IPS-NIHi7 (cell line): ENCODE measurements at regions not wholly inside any gene's neighbourhood (a gene's known extent, or its start where the extent isn't known, plus 50 kb on each side); places are given as distances from the start of the nearest gene placed in this dataset.
"Not testable (repeated sequence)": the region's sequence is repeated elsewhere in the genome, so short reads cannot be mapped to it uniquely, and the experiment has no call there.

Experiments
- DNase-seq: peaks from one replicate; pipeline ENCODE4 v3.0.0; 2012; ENCODE audit warnings: mixed read lengths; ENCODE audit errors: extremely low spot score

DNA sequence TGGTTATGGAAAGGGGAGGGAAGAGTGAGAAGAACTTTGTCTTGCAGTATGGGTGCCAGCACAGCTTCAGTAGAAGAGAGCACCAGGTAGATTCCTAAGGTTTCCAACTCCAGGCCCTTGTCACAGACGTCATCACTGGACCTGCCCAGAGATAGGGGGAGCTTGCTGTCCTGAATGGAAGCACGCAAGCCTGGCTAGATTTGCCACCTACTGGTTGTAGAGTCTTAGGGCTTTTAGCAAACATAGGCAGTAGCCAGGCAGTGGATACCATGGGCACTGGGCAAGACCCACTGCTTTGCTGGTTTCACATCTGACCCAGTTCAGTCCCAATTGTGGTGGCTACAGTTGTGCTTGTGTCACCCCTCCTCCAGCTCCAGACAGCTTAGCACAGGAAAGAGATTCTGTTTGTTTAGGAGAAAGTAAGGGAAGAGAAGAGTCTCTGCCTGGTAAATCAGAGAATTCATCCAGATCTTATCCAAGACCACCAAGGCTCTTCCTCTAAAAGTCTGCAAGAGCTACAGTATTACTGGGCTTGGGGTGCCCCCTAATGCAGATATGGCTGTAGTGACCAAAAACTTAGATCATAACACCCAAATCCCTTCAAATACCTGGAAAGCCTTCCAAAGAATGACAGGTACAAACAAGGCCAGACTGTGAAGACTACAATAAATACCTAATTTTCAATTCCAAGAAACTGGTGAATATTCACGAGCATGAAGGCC lies 158.9 kb downstream of the HINT1 start:
- DNase-seq, result no peak

DNA sequence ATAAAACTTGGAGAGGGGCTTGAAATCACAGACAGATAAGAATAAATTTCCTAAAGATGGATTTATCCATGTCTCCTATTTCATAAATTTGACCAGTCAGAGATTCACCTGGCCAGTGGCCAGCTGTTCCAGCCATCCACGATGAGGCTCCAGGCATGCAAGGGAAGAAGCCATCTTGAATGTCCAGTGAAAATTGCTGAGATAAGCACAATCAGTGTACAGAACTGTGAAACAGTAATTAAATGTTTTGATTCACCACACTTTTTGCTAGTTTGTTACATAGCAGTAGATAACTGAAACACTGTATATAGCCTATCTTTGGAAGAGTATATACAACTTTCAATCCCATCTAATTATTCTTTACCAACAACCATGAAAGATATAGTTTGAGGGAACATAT lies 163.5 kb downstream of the HINT1 start:
- no peak for DNase-seq

DNA sequence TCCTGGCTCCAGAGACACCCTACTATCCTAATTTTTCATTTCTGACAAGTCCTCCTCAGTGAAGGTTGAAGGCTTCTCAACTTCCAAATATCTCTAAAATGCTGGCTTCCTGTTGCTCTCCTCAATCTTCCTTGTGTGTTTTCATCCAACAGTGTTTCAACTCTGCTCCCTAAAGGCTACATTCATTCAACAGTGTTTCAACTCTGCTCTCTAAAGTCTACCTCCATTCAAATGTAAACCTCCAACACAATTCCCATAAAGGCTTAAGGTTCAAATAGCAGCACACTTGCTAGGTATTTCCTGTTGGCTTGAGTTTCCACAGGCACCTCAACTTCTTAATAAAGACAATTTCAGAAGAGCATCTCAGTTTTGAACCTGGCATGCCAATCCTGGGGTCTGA lies 164.8 kb downstream of the HINT1 start:
- no peak for DNase-seq

DNA sequence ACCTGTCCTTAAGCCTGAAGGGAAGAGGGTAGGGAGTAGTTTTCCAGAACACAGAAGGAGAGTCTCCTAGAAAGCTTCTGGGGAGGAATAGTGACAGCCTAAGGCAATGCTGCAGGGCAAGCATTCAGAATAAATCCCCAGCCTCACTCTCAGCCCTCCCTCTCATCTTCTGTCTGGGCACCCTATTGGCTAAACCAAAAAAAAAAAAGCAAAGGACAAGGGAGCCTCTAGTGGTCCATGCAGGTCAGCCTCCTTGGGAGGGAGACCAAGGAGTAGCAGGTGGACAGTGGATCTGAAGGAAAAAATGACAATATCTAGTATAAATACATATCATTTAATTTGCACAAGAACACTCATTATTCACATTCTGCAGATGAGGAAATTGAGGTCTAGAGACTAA lies 168.3 kb downstream of the HINT1 start:
- DNase-seq, result not testable (repeated sequence)

DNA sequence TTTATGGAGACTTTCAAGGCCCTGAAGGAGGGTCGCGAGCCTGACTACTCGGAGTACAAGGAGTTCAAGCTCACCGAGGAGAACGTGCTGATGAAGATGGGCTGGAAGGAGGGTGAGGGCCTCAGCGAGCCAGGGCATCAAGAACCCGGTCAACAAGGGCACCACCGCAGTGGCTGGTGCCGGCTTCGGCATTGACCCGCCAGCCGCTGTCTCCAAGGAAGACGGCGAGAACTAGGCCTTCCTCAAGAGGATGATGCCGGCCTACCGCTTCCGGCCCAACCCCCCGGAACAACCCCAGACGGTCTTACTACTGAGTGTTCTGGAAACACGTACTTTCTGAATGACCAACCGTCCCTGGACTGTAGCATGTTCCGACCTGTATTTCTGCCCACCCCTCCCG lies 169.2 kb downstream of the HINT1 start:
- no peak for DNase-seq

DNA sequence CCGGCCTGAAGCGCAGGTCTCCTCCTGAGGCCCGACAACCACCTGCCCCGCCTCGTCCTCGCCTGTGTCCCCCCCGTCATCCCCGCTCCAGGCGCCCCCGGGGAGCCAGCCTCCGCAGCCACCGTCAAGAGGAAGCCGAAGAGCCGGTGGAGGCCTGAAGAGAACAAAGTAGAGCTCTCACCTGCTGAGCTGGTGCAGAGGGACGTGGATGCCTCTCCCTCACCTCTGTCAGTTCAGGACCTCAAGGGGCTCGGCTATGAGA lies 169.9 kb downstream of the HINT1 start:
- DNase-seq, result no peak

DNA sequence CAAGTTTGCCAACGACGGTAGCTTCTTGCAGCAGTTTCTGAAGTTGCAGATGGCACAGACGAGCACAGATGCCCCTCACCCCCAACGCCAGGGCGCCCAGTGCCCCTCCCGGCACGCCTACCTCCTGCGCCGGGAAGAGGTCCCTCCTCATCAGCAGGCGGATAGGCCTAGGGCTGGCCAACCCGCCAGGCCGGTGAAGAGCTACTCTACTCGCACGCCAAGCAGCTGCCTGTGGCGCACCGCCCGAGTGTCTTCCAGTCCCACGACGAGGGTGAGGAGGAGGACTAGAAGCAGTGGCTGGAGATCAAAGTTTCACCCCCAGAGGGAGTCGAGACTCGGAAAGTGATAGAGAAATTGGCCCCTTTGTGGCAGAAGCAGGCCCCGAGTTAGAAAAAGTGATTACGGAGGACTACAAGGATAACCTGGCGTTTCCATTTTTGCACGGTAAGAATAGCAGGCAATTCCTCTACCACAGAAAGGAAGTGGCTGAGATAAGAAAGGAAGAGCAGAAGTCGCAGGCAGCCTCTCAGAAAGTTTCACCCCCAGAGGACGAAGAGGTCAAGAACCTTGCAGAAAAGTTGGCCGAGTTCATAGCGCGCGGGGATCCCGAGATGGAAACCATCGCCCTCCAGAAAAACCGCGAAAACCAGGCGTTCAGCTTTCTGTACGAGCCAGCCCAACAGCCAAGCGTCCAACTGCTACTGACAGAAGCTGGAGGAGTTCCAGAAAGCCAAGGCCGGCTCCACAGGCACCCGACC lies 170.4 kb downstream of the HINT1 start:
- DNase-seq, result no peak

DNA sequence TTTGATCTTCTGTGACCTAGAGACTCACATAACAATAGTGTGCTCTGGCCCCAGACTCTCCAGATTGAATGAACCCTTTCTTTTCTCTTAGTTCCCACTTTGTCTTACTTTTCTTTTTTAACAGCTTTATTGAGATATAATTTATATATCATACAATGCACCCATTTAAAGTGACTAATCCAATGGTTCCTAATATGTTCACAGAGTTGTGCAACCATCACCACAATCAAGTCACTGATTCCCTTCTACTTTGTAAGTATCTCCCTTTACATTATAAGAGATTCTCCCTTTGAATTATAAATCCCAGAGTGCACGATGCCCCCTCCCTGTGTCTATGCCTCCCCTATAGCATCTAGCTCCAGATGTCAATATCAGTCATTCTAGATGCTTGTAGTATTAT lies 172.4 kb downstream of the HINT1 start:
- no peak for DNase-seq

DNA sequence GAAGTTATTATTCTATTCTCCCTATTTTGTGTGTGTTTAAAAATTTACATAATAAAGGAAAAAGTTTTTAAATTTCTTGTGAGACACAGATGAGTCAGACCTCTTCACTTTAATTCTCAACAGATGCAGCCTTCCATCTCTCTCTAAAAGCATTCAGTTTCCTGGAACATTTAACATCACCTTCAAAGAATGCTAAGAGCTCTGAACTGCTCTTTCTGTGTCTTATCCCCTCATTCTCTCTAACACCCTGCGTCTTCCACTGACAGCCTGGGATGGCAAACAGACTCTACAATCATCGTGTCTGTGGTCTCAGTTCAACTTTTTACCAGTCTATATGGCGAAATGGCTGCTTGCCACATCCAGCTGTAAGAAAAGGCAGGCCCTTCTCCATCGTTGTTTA lies 173.0 kb downstream of the HINT1 start:
- DNase-seq, result no peak

DNA sequence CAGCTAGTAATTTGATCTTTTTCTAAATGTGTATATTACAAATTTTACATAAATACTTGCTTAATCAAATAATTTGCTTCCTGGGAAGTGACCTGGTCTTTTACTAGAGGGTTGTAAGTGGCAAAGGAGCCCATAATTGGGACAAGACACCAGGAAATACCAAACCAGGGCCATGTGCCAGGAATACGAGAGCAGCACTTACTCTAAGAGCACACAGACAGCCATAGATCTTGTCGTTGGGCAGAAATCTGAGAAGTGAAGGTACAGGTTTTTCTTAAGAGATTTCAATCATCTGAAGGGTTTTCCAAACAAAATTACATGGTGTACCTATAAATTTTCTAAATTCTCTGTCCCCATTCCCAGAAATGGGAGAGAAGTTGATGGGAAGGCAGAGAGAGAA lies 179.3 kb downstream of the HINT1 start:
- no peak for DNase-seq

DNA sequence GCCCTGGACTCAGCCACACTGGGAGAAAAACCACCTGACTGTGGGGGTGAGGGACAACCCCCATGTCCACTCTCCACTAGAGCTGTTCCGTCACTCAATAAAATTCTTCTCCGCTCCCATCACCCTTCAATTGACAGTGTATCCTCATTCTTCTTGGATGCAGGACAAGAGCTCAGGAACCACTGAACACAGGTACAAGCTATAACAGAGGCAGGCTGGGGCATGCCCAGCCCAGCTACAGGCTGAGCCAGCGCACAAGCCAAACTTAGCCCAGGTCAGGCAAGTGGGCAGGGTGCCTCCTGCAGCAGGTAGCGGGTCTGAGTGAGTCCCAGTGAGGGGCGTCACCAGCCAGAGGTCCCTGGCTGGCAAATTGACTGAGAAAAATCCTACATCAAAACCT lies 183.4 kb downstream of the HINT1 start:
- no peak for DNase-seq

DNA sequence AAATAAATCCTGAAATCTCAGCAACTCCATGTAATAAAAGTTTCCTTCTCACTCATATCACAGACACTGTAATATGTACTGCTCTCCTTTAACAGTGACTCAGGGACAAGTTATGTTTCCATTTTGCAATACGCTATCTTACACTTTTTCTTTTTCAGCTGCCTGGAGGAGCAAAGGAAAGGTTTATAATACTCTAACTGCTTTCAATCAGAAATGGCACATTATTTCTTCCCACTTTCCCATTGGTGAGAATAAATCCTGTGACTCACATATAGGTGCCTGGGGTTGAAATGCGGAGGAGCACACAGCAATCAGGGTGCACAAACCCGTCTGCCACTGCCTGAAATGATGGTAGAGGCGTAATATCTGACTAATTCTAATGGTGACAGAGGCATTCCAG lies 186.6 kb downstream of the HINT1 start:
- DNase-seq, result no peak

DNA sequence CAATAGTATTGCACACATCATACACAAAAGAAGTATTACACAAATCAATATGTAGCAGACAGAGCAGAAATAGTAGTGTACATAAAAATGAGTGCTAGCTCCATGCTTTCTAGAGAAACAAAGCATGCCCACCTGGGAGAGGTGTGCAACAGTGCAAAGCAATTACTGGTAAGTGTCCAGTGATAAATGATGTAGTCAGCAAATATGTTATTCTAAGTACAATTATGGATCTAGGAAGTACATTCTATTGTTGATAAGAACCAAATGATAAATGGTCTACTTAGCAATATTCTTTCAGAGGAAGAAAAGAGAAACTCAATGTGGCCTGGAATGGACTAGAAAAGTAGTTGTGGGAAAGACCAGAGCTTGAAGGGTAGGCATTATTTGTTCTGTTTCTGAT lies 188.6 kb downstream of the HINT1 start:
- DNase-seq, result no peak

DNA sequence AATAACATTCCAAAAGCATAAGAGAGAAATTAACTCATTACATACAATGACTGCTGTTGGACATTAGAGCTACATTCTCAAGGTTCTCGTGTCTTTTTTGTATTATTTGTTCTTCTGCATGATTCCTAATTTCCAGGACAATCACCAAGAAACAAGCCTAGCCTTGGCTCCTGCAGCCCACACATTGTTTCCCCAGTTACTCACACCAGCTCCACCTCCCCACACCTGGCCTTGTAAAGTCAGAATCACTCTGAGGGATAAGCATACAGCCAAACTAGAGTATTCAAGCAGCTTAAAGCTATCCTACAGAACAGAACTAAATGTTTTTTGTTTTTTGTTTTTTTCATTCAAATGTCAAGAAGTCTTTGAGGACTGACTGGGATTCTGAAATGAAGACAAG lies 189.2 kb downstream of the HINT1 start:
- DNase-seq, result no peak

DNA sequence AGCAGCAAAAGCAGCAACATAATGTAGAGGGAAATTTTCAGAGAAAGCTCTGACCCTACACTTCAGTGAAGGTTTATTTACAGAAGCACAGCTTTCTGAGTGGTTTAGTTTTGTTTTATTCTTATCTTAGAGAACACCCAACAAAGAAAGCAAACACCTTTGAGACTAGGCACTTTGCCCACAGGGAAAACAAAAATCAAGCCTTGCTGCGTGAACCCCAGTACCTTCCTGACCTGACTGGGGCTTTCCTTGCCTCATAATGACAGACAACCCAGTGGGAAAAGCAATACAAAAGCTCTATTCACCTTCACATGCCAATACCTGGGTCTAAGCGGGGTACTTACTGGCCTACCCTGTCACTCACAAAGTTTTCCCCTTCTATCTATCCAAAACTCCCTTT lies 189.8 kb downstream of the HINT1 start:
- no peak for DNase-seq

DNA sequence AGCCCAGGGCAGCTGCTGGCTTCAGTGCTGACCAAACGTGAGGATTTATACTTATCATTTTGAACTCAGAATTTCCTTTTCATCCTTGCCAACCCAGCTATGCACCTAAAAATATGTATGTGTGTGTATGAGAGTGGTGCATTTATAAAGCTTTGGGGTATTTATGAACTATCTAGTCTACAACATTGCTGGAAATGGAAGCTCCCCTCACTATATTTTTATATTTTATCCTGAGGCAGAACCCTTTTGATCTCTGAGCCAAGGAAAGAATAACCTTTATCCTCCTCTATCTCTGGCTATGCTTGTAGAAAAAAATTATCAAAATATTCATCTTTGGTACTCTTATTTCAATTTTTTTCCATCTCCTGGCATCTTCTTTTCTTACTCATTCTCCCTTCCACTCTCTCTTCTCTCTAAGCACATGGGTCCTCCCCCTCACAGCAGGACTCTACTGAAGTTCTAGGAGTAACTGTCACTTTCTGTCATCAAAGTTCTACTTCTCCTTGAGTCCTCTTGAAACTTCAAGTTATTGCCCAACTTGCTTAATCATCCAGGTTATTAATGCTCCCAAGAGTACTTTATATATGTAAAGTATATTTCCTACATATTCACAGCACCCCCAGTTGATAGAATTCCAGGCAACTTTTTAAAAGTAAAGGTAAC lies 190.9 kb downstream of the HINT1 start:
- DNase-seq, result no peak

DNA sequence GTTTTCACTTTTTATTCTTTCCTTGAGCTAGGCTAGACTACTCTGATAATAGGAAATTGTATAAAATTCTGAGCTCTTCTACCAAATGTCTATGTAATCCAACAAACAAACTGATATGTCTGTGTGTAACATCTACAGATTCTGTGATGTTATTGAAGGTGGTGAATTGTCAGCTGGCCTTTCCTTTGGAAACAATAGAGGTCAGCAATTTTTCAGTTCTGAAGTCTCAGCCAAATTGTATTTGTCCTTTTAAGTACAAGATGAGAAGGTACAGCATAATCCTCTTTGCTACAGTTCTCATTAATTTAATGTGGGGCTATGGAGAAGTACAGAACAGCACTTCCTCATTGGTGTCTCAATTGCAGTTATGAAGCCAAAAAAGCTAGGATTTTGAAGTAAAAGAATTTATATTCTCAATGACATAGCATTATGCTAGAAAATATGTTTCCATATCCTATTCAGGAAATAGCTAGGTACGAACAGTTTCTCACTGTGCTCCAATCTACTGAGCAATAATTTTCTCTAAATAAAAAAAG lies 198.0 kb downstream of the HINT1 start:
- DNase-seq, result no peak

DNA sequence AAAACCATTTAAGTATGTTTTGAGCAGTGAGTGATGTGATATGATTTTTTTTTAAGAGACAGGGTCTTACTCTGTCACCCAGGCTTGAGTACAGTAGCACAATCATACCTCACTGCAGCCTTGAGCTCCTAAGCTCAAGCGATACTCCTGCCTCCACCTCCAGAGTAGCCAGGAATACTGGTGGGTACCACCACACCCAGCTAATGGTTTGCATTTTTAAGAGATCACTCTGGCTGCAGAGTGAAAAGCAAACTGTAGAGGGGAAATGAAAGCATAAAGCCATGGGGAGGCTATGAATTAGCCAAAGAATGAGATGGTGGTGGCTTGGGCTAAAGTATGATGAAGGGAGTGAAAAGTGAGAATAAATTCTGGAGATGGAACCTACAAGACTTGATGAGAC lies 199.1 kb downstream of the HINT1 start:
- no peak for DNase-seq

DNA sequence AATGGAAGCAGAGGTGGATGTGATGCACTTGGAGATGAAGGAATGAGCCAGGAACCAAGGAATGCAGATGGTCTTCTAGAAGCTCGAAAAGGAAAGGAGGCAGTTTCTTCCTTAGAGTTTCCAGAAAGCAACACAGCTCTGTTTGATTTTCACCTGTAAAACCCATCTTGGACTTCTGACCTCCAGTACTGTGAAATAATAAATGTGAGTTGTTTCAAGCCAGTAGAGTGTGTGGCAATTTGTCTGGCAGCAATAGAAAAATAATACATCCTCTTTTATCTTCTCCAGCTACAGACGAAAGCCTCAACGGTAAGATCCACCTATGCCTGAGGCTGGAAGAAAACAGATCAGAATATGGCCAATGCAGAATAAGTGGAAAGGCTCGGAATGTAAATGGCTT lies 199.7 kb downstream of the HINT1 start:
- DNase-seq, result no peak

DNA sequence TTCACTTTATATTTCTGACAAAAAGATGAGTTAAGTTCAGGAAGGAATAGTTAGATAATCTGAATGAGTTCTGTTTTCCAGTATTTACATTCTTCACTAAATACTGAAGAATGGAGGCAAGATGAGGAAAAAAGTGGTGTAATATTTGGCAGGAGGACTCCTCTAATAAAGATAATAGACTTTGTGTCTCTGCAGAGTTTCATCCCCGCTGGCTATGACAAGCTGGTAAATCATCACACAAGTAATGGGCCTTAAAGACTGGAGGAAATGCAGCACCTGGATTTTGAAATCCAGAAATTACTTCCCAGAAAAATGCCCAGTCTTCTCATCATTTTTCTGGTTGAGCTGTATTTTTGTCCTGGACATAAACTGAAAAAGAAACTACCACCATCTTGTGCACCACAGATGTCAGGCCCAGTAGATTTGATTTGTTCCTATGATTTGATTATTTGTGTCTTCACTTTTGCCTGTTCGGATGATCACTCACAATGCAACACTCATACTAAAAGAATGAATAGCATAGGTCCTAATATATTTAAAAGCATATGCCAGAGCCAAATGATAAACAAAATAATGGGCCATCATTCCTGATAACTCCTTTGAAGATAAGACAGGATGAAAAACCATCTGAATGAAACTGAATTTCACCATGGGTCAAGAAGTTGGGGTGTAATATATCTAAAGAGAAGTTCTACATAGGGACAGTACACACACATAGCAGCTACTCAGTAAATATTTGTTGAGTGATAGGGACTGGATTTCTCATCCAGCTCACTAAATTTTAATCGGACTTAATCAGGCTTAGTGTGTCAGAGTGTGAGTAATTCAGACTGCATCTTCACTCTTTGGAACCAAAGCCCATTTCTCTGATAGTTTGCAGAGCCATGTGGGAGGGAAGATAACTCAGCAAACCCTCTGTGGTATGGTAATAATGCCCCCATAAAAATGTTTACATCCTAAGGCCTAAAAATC lies 200.5 kb downstream of the HINT1 start:
- no peak for DNase-seq

DNA sequence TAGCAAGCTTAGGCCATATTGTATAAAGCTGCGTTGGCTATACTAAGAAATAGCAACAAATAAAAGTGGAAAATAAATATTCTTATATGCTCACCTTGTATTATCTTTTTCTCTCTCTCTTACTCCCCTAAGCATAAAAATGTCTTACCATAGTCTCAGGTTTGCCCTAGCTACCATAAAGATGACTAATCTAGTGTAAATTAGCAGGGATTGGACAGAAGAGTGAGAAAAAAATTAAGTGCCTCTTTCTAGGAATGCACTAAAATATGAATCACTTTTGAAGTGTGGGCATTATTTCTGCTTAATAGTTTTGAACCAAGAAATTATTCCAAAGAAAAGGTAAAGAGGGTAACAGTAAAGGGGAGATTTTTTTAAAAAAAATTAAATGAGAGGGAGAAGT lies 201.3 kb downstream of the HINT1 start:
- DNase-seq, result no peak

DNA sequence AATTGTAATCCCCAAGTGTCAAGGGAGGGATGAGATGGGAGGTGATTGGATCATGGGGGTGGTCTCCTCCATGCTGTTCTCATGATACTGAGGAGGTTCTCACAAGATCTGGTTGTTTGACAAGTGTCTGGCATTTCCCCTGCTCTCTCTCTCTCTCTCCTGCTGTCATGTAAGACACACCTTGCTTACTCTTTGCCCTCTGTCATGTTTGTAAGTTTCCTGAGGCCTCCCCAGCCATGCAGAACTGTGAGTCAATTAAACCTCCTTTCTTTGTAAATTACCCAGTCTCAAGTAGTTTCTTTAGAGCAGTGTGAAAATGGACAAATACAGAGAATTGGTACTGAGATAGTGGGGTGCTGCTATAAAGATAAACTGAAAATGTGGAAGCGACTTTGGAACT lies 207.9 kb downstream of the HINT1 start:
- DNase-seq, result no peak
